Naive thymus-derived CD8-positive, alpha-beta T cell (primary cell): ENCODE measurements at regions not wholly inside any gene's neighbourhood (a gene's known extent, or its start where the extent isn't known, plus 50 kb on each side); places are given as distances from the start of the nearest gene placed in this dataset.

Source experiments
- ATAC-seq, 2 donors: fragments of 150-1000 bp; cut with Tn5 transposase in 1 of 2; sonication (Bioruptor Pico), chemical (Tn5 transposase) in 1 of 2; 1 replicate in 1 of 2; 2 replicates in 1 of 2; pipeline ENCODE4 v1.10.0; 2021; ENCODE audit warnings: mild to moderate bottlenecking in 2 of 2, moderate library complexity in 2 of 2
- POLR2A ChIA-PET: fragments of 350-600 bp; sonication (Branson Sonifier 250); formaldehyde crosslinking; loops from one replicate; lab custom pipeline; 2021; ENCODE audit warnings: antibody characterized with exemption; lab: Charles Lee
- DNase-seq, 10 donors: peaks; one replicate each; pipeline versions ENCODE4 v3.0.0 to v3.0.0-alpha.2; 2020 to 2022
- H3K27ac Mint-ChIP-seq, 10 donors: one replicate each; pipeline ENCODE4 v1.8.0; 2020 to 2022; ENCODE audit warnings: mild to moderate bottlenecking in 10 of 10, mixed read lengths in 10 of 10, moderate library complexity in 4 of 10, inconsistent platforms in 1 of 10
- H3K27me3 Mint-ChIP-seq, 5 donors: one replicate each; pipeline ENCODE4 v1.8.0; 2021 to 2022; ENCODE audit warnings: mixed read lengths in 5 of 5
- H3K36me3 Mint-ChIP-seq, 3 donors: one replicate each; pipeline ENCODE4 v1.8.0; 2020 to 2022; ENCODE audit warnings: mixed read lengths in 3 of 3, mild to moderate bottlenecking in 2 of 3, inconsistent platforms in 1 of 3
- H3K4me1 Mint-ChIP-seq, 4 donors: one replicate each; pipeline ENCODE4 v1.8.0; 2021 to 2022; ENCODE audit warnings: mixed read lengths in 4 of 4
- H3K4me3 Mint-ChIP-seq, 10 donors: one replicate each; pipeline ENCODE4 v1.8.0; 2020 to 2022; ENCODE audit warnings: mild to moderate bottlenecking in 10 of 10, mixed read lengths in 10 of 10, moderate library complexity in 6 of 10, inconsistent platforms in 1 of 10
- H3K9me3 Mint-ChIP-seq, 9 donors: one replicate each; pipeline ENCODE4 v1.8.0; 2020 to 2022; ENCODE audit warnings: mixed read lengths in 9 of 9, mild to moderate bottlenecking in 3 of 9, inconsistent platforms in 1 of 9, moderate library complexity in 1 of 9

- POLR2A ChIA-PET = no interaction called here
- Mint-ChIP-seq H3K36me3 (no peaks in the 10 kb centered on the region), H3K4me3 (no peak overlapping the region), H3K4me1 (no peaks in the 10 kb centered on the region), H3K9me3 (no peaks in the 10 kb centered on the region), H3K27me3 (peaks cover 0 to 10% (median 1%) of the 10 kb centered on the region in 5 donors), H3K27ac (no peak overlapping the region)
- DNase-seq (no peak), ATAC-seq (no peak)
Observed at GRCh38 chr5:36355516-36355915, 53.8 kb upstream of the RANBP3L start.

- no peak for DNase-seq
- H3K27ac Mint-ChIP-seq = no peak overlapping the region
- H3K9me3 Mint-ChIP-seq = no peaks in the 10 kb centered on the region
- H3K4me3 Mint-ChIP-seq = no peak overlapping the region
- POLR2A ChIA-PET = no interaction called here
- no peak for ATAC-seq
- H3K36me3 Mint-ChIP-seq = no peaks in the 10 kb centered on the region
- no peaks in the 10 kb centered on the region for H3K4me1 Mint-ChIP-seq
- H3K27me3 Mint-ChIP-seq = peaks cover 0 to 5% (median 0%) of the 10 kb centered on the region in 5 donors
Observed at GRCh38 chr5:36356915-36357314, 55.2 kb upstream of the RANBP3L start.

- DNase-seq (no peak), ATAC-seq (peak in 1 of 2 donors; percentile 20)
- H3K9me3 Mint-ChIP-seq = no peaks in the 10 kb centered on the region
- no peak overlapping the region for H3K27ac Mint-ChIP-seq
- no peaks in the 10 kb centered on the region for H3K36me3 Mint-ChIP-seq
- POLR2A ChIA-PET = no interaction called here
- H3K27me3 Mint-ChIP-seq = peaks cover 0 to 4% (median 0%) of the 10 kb centered on the region in 5 donors
- H3K4me1 Mint-ChIP-seq = no peaks in the 10 kb centered on the region
- H3K4me3 Mint-ChIP-seq = no peak overlapping the region
Observed at GRCh38 chr5:36357391-36357975, 55.8 kb upstream of the RANBP3L start.

GRCh38 chr5:36359267-36359666, 57.6 kb upstream of the RANBP3L start:
- DNase-seq (no peak), ATAC-seq (no peak)
- POLR2A ChIA-PET = no interaction called here
- Mint-ChIP-seq H3K4me1 (no peaks in the 10 kb centered on the region), H3K27me3 (no peaks in the 10 kb centered on the region), H3K4me3 (no peak overlapping the region), H3K27ac (peak overlapping the region in 1 of 10 donors; percentile 14), H3K9me3 (no peaks in the 10 kb centered on the region), H3K36me3 (no peaks in the 10 kb centered on the region)

GRCh38 chr5:36360307-36360706, 58.6 kb upstream of the RANBP3L start:
- no peak overlapping the region for H3K4me3 Mint-ChIP-seq
- peaks cover 0 to 2% (median 0%) of the 10 kb centered on the region in 4 donors for H3K4me1 Mint-ChIP-seq
- H3K36me3 Mint-ChIP-seq = no peaks in the 10 kb centered on the region
- H3K27me3 Mint-ChIP-seq = no peaks in the 10 kb centered on the region
- DNase-seq (no peak), ATAC-seq (no peak)
- H3K27ac Mint-ChIP-seq = no peak overlapping the region
- POLR2A ChIA-PET = no interaction called here
- H3K9me3 Mint-ChIP-seq = no peaks in the 10 kb centered on the region

GRCh38 chr5:36363101-36363500, 61.4 kb upstream of the RANBP3L start:
- DNase-seq (no peak), ATAC-seq (no peak)
- no peaks in the 10 kb centered on the region for H3K9me3 Mint-ChIP-seq
- H3K27ac Mint-ChIP-seq = no peak overlapping the region
- H3K36me3 Mint-ChIP-seq = no peaks in the 10 kb centered on the region
- POLR2A ChIA-PET = no interaction called here
- H3K4me3 Mint-ChIP-seq = no peak overlapping the region
- H3K27me3 Mint-ChIP-seq = no peaks in the 10 kb centered on the region
- H3K4me1 Mint-ChIP-seq = peaks cover 0 to 8% (median 2%) of the 10 kb centered on the region in 4 donors

- DNase-seq (no peak), ATAC-seq (no peak)
- no peak overlapping the region for H3K27ac Mint-ChIP-seq
- POLR2A ChIA-PET = no interaction called here
- H3K4me3 Mint-ChIP-seq = no peak overlapping the region
- H3K36me3 Mint-ChIP-seq = no peaks in the 10 kb centered on the region
- H3K4me1 Mint-ChIP-seq = peaks cover 0 to 8% (median 2%) of the 10 kb centered on the region in 4 donors
- H3K27me3 Mint-ChIP-seq = no peaks in the 10 kb centered on the region
- no peaks in the 10 kb centered on the region for H3K9me3 Mint-ChIP-seq
Observed at GRCh38 chr5:36363744-36364143, 62.0 kb upstream of the RANBP3L start.

- H3K27ac Mint-ChIP-seq = no peak overlapping the region
- POLR2A ChIA-PET = no interaction called here
- H3K4me3 Mint-ChIP-seq = no peak overlapping the region
- DNase-seq (no peak), ATAC-seq (no peak)
- no peaks in the 10 kb centered on the region for H3K9me3 Mint-ChIP-seq
- peaks cover 0 to 8% (median 2%) of the 10 kb centered on the region in 4 donors for H3K4me1 Mint-ChIP-seq
- H3K27me3 Mint-ChIP-seq = no peaks in the 10 kb centered on the region
- no peaks in the 10 kb centered on the region for H3K36me3 Mint-ChIP-seq
Observed at GRCh38 chr5:36364473-36364872, 62.8 kb upstream of the RANBP3L start.

- H3K9me3 Mint-ChIP-seq = peaks cover 0 to 4% (median 0%) of the 10 kb centered on the region in 9 donors
- no peak overlapping the region for H3K27ac Mint-ChIP-seq
- DNase-seq (no peak), ATAC-seq (no peak)
- no peaks in the 10 kb centered on the region for H3K27me3 Mint-ChIP-seq
- POLR2A ChIA-PET = no interaction called here
- no peaks in the 10 kb centered on the region for H3K36me3 Mint-ChIP-seq
- no peak overlapping the region for H3K4me3 Mint-ChIP-seq
- peaks cover 0 to 8% (median 2%) of the 10 kb centered on the region in 4 donors for H3K4me1 Mint-ChIP-seq
Observed at GRCh38 chr5:36365896-36366295, 64.2 kb upstream of the RANBP3L start.

GRCh38 chr5:36366883-36367282, 65.2 kb upstream of the RANBP3L start:
- no peak for DNase-seq
- H3K27me3 Mint-ChIP-seq = peaks cover 0 to 2% (median 0%) of the 10 kb centered on the region in 5 donors
- no peaks in the 10 kb centered on the region for H3K36me3 Mint-ChIP-seq
- H3K4me1 Mint-ChIP-seq = peaks cover 0 to 8% (median 2%) of the 10 kb centered on the region in 4 donors
- ATAC-seq = no peak
- H3K27ac Mint-ChIP-seq = no peak overlapping the region
- H3K4me3 Mint-ChIP-seq = no peak overlapping the region
- H3K9me3 Mint-ChIP-seq = peaks cover 0 to 4% (median 0%) of the 10 kb centered on the region in 9 donors
- POLR2A ChIA-PET = no interaction called here

- peaks cover 0 to 8% (median 2%) of the 10 kb centered on the region in 4 donors for H3K4me1 Mint-ChIP-seq
- H3K4me3 Mint-ChIP-seq = no peak overlapping the region
Observed at GRCh38 chr5:36367524-36367923, 65.8 kb upstream of the RANBP3L start.

GRCh38 chr5:36369219-36369690, 67.6 kb upstream of the RANBP3L start:
- Mint-ChIP-seq H3K27me3 (peaks cover 0 to 5% (median 0%) of the 10 kb centered on the region in 5 donors), H3K9me3 (peaks cover 0 to 4% (median 0%) of the 10 kb centered on the region in 9 donors), H3K4me1 (peaks cover 0 to 8% (median 2%) of the 10 kb centered on the region in 4 donors), H3K4me3 (no peak overlapping the region), H3K27ac (no peak overlapping the region), H3K36me3 (no peaks in the 10 kb centered on the region)
- POLR2A ChIA-PET = no interaction called here
- DNase-seq (no peak), ATAC-seq (no peak)

More at GRCh38 chr5:36367524-36367923, 65.8 kb upstream of the RANBP3L start:
- peaks cover 0 to 2% (median 0%) of the 10 kb centered on the region in 5 donors for H3K27me3 Mint-ChIP-seq
- ATAC-seq (no peak), DNase-seq (no peak)
- H3K9me3 Mint-ChIP-seq = peaks cover 0 to 4% (median 0%) of the 10 kb centered on the region in 9 donors
- H3K36me3 Mint-ChIP-seq = no peaks in the 10 kb centered on the region
- POLR2A ChIA-PET = no interaction called here
- H3K27ac Mint-ChIP-seq = no peak overlapping the region

- DNase-seq (no peak), ATAC-seq (no peak)
- no peaks in the 10 kb centered on the region for H3K36me3 Mint-ChIP-seq
- peaks cover 0 to 7% (median 2%) of the 10 kb centered on the region in 4 donors for H3K4me1 Mint-ChIP-seq
- peaks cover 0 to 4% (median 0%) of the 10 kb centered on the region in 9 donors for H3K9me3 Mint-ChIP-seq
- no peak overlapping the region for H3K27ac Mint-ChIP-seq
- POLR2A ChIA-PET = no interaction called here
- H3K4me3 Mint-ChIP-seq = no peak overlapping the region
- H3K27me3 Mint-ChIP-seq = peaks cover 0 to 6% (median 1%) of the 10 kb centered on the region in 5 donors
Observed at GRCh38 chr5:36370073-36370472, 68.4 kb upstream of the RANBP3L start.

GRCh38 chr5:36371366-36371765, 69.7 kb upstream of the RANBP3L start:
- H3K4me3 Mint-ChIP-seq = no peak overlapping the region

More at GRCh38 chr5:36371366-36371765, 69.7 kb upstream of the RANBP3L start:
- H3K4me1 Mint-ChIP-seq = peaks cover 0 to 5% (median 2%) of the 10 kb centered on the region in 4 donors
- POLR2A ChIA-PET = no interaction called here
- ATAC-seq = no peak
- no peak overlapping the region for H3K27ac Mint-ChIP-seq
- no peak for DNase-seq
- H3K36me3 Mint-ChIP-seq = no peaks in the 10 kb centered on the region
- H3K27me3 Mint-ChIP-seq = peaks cover 0 to 6% (median 1%) of the 10 kb centered on the region in 5 donors
- peaks cover 0 to 4% (median 0%) of the 10 kb centered on the region in 9 donors for H3K9me3 Mint-ChIP-seq
